DMS153 treated with DMSO at 0.1 percent for 48 hours (cell line): ENCODE measurements at regions not wholly inside any gene's neighbourhood (a gene's known extent, or its start where the extent isn't known, plus 50 kb on each side); places are given as distances from the start of the nearest gene placed in this dataset.
"Not testable (repeated sequence)": the region's sequence is repeated elsewhere in the genome, so short reads cannot be mapped to it uniquely, and the experiment has no call there.

Experiments
- DNase-seq: peaks from one replicate; lab custom pipeline; 2025; ENCODE audit not compliant: unreplicated experiment; lab: John Stamatoyannopoulos, UW

- DNase-seq = not testable (repeated sequence)
Measured at GRCh38 chr21:13935396-13936032, 275.2 kb downstream of the LIPI start.

GRCh38 chr21:13934887-13935342, 275.8 kb downstream of the LIPI start:
- DNase-seq = not testable (repeated sequence)

DNA sequence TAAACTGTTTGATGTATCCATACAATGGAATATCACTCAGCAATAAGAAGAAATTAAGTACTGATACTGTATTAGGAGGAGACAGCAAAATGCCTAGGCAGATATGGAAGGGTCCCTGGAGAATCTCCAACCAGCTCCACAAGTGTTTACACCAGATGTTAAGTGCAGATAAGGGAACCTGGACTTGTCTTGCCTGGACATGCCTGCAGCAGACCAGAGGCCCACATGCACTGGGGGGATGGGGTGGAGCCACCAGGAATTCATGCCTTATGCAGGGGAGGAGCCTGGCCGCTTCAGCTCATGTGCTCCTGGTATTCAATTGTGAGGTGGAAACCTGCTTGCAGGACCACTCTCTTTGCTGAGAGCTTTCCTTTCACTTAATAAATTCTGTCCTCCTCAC, 287.6 kb downstream of the LIPI start:
- not testable (repeated sequence) for DNase-seq

DNA sequence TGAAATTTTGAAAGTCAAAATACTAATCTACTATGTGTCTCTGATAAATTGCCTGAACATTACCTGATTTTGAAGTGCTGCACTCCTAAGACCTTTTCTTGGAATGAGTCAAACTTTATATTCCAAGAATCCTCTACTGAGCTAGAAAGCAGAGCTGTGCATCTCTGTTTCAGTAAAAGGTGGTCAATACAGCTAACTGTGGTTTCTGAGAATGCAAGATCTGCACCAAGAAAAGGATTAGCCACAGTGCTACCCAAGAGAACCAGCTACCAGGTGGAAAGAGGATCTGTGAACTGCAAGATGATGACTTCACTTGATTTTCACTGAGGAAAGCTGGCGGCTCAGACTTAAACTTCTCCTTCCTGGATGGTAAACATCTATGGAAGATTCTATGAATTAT, 289.3 kb downstream of the LIPI start:
- DNase-seq = not testable (repeated sequence)

GRCh38 chr21:13907385-13907784, 297.8 kb downstream of the POTED start:
- not testable (repeated sequence) for DNase-seq

DNA sequence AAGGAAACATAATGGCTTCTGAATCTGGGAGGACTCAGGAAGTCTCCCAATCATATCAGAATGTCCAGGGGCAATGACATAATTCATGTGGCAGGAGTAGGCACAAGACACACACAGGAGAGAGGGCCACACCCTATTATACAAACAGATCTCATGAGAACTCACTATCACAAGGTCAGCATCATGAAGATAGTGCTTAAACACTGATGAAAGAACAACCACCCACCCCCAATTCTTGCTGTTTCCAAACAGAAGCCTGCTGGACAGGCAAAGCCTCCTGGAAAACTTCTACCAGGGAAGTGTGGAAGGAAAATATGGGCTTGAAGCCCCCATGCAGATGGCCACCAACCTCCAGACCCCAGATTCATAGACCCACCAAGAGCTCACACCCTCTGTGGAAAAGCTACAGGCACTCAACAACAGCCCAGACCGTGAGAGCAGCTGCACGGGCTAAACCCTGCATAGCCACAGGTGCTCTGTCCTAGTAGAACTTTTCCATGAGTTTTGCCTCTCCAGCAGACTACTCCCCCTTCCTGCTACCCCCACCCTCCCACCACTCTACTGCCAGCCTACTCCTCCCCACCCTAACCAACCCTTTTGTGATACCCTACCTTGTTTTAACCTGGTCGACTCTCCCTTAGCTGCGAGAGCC, 287.1 kb downstream of the POTED start:
- not testable (repeated sequence) for DNase-seq

- not testable (repeated sequence) for DNase-seq
Measured at GRCh38 chr21:13893617-13894016, 284.0 kb downstream of the POTED start.

DNA sequence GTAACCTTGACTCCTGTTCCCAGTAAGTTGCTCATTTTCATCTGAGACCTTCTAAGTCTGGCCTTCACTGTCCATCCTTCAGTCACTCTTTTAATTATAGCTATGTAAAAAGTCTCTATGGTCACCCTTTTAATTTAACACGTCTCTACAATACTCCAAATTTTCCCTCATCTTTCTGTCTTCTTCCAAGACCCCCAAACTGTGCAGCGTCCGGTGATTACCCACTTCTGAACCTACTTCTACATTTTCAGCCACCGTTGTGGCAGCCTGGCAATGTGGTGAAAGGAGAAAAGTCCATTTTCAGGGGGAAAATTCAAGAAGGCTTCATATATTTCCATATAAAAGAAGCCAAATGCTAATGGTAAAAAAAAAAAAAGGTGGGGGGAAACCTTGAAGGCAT, 283.4 kb downstream of the POTED start:
- not testable (repeated sequence) for DNase-seq

GRCh38 chr21:13892146-13892751, 282.7 kb downstream of the POTED start:
- DNase-seq = not testable (repeated sequence)

DNA sequence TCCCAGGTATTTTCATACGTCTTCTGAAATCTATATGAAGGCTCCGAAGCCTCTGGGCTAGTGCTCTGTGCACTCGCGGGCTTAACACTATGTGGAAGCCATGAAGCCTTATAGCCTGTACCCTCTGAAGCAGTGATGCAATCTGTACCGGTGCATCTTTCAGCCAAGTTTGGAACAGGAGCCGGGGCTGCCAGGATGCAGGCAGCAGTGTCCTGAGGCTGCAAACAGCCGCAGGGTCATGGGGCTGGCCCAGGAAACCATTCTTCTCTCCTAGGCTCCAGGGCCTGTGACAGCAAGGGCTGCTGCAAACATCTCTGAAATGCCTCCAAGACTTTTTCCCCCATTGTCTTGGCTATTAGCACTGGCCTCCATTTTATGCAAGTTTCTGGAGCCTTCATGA, 279.6 kb downstream of the POTED start:
- DNase-seq = not testable (repeated sequence)

DNA sequence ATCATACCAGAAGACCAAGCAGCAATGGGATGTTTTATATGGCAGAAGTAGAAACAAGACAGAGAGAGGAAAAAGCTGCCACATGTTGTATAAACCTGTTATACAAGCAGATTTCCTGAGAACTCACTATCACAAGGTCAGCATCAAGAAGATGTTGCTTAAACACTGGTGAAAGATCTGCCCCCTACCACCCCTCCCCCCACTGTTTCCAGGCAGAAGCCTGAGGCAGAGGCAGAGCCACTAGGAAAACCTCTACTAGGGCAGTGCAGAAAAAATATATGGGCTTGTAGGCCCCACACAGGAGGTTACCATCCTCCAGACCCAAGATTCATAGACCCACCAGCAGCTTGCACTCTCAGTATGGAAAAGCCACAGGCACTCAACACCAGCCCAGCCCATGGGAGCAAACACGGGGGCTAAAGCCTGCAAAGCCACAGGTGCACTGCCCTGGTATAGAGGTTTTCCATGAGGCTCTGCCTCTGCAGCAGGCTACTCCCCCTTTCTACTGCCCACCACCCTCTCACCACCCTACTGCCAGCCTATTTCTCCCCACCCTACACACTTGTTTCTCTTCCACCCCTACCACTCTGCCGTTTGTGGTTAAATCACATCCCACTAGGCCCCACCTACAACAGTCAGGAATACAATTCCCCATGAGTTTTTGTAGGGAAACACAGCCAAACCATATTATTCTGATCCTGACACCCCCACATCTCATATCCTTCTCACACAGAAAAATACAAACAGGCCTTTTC, 274.2 kb downstream of the POTED start:
- not testable (repeated sequence) for DNase-seq

- DNase-seq = not testable (repeated sequence)
Measured at GRCh38 chr21:13877503-13877902, 267.9 kb downstream of the POTED start.

- not testable (repeated sequence) for DNase-seq
Measured at GRCh38 chr21:13876999-13877398, 267.4 kb downstream of the POTED start.

GRCh38 chr21:13874001-13874400, 264.4 kb downstream of the POTED start:
- not testable (repeated sequence) for DNase-seq

DNA sequence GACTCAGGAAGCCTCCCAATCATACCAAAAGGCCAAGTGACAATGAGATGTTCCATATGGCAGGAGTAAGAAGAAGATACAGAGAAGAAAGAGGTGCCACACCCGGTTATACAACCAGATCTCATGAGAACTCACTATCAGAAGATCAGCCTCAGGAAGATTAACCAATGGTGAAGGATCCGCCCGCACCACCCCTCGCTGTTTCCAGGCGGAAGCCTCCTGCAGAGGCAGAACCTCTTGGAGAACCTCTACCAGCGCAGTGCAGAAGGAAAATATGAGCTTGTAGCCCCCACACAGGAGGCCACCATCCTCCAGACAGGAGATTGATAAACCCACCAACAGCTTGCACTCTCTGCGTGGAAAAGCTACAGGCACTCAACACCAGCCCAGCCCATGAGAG, 245.1 kb downstream of the POTED start:
- no peak for DNase-seq

DNA sequence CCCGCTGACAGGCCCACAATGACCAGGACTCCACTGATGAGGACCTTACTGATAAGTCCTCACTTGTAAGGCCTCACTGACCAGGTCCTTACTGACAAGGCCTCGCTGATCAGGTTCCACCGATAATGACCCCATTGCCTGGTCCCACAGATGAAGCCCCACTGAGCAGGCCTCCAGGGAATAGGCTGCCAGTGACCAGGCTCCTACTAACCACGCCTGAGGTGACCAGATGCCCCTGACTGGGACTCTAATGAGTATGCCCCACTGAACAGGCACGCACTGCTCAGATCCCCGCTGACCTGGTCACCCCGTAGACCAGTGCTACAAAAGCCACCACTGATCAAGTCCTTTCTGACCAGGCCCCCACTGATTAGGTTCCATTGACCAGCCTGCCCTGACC, 241.2 kb downstream of the POTED start:
- DNase-seq = not testable (repeated sequence)

DNA sequence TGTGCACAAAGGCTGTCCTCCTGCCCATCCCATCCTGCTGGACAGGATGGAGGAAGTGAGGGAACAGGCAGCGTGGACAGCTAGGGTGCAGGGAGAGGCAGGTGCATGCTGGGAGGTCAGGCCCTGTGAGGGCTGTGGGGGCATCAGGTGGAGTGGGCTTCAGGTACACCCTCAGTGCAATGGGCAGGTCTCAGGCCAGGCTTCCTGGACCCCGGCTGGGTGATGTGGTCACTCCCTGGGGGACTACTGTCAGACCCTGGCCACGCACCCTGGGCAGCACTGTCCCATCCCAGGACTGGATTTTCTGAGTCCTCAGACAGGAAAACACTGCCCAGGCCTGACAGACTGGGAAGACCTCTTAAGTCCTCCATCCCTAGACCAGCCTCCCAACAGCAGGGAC, 239.9 kb downstream of the POTED start:
- DNase-seq = not testable (repeated sequence)

GRCh38 chr21:13846718-13847117, 237.1 kb downstream of the POTED start:
- DNase-seq = not testable (repeated sequence)

GRCh38 chr21:13844574-13844973, 235.0 kb downstream of the POTED start:
- DNase-seq = not testable (repeated sequence)

- not testable (repeated sequence) for DNase-seq
Measured at GRCh38 chr21:13843081-13843480, 233.5 kb downstream of the POTED start.

GRCh38 chr21:13827666-13828065, 218.1 kb downstream of the POTED start:
- not testable (repeated sequence) for DNase-seq
